ENCODE measurements at regions not wholly inside any gene's neighbourhood (a gene's known extent, or its start where the extent isn't known, plus 50 kb on each side); places are given as distances from the start of the nearest gene placed in this dataset.
"Not testable (repeated sequence)": the region's sequence is repeated elsewhere in the genome, so short reads cannot be mapped to it uniquely, and the experiment has no call there.

DNA sequence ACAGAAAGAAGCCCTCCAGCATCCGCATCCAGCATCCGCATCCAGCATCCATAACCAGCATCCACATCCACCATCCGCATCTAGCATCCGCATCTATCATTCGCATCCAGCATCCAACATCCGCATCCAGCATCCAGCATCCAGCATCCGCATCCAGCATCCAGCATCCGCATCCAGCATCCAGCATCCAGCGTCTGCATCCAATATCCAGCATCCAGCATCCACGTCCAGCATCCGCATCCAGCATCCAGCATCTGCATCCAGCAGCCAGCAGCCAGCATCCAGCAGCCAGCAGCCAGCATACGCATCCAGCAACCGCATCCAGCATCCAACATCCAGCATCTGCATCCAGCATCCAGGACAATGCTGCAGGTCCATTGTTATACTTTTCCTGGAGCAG, 671.0 kb upstream of the C16orf82 start:
- DNase-seq = no peak

DNA sequence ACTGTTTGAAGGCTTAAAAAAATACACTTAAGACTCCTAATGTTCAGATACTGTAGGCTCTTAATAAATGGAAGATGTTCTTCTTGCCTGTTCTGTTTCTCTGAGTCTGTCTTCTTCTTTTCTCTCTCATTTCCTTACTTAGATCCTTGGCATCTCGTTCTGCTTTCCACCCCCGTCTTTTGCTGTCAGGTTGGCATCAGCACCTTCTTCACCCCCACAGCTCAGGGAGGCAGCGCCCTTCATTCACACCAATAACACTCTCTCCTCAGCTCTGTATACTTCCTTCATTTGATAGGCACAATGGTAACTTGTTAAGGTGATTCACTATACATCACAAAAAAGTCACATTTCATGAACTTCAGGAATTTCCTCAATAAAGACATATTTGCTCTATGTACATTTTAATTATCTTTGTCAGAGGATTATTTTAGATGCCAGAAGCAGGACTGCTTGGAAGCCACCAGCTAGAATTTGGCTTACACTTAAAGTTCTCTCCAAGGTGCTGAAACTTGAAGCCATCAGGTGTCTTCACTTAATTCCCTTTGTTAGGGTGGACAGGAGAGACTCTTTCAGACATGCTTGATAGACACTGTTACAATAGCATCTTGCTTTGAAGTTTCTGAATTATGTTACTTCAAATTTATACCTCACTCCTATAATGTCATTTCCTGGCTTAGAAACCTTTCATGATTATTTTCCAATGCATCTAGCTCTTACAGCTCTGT, 670.1 kb upstream of the C16orf82 start:
- DNase-seq = no peak

DNA sequence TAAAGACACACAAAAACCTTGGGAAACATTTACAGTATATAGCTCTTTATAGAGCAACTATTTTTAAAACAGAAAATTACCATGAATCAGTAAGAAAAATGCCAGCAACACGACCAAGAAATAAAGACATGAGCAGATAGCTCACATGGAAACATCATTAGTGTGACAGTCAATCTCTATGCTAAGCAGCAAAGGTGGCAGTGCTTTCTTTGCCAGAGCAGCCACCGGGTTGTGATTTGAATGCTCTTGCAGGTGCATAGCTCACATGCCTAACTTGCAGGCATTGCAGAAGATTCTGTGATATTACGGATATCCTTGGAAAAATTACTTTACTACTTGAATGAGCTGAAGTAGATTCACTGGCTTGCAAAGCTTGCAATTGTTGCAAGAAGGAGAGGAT, 652.9 kb upstream of the C16orf82 start:
- DNase-seq = no peak

DNA sequence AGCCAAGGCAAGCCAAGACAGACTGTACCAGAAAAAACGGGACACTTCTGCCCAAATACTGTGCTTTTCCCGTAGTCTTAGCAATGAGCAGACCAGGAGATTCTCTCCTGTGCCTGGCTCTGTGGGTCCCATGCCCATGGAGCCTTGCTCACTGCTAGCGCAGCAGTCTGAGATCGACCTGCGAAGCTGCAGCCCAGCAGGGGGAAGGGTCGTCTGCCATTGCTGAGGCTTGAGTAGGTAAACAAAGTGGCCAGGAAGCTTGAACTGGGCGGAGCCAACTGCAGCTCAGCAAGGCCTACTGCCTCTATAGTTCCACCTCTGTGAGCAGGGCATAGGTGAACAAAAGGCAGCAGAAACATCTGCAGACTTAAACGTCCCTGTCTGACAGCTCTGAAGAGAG, 647.3 kb upstream of the C16orf82 start:
- not testable (repeated sequence) for DNase-seq

DNA sequence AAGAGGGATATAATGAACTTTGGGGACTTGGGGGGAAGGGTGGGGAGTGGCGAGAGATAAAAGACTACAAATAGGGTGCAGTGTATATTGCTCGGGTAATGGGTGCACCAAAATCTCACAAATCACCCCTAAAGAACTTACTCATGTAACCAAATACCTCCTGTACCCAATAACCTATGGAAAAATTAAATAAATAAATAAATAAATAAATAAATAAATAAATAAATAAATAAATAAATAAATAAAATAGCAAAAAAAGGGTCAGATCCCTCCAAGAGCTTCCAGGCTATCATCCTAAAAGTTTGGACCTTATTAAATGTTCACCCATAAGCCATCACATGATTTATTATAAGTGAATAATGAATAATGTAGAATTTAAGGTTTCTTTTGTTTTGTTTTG, 636.1 kb upstream of the C16orf82 start:
- DNase-seq = no peak

DNA sequence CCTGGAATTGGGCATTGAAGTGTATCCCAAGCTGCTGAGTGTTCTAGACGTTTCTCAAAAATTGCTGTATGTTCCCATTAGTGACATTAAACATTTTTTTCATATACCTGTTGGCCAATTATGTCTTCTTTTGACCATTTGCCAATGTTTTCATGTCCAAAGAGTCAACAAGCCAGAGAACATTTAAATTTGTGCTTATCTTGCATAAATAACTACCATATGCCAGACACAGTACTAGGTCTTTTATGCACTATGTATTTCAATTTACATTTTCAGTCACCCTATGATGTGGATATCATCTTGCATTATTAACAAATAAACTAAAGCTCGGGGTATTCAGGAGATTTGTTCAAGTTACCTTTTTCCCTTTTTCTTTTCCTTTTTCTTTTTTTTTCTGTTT, 632.9 kb upstream of the C16orf82 start:
- no peak for DNase-seq

DNA sequence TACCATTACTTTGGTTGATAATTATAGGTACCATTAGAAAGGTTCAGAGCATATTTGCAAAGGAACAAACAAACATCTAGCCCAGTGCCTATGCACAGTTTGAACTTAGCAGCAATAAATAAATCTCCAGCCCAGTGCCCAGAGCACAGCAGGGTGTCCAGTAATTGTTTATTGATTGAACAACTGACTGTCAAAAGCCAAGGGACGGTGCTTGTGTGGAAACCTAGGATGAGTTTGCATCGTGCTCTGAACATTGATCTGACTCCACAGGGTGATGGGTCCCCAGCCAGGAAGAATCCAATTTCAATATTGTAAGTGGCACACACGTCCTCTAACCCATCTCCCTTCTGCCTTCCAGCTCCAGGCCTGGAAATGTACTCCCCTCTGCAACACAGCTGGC, 625.5 kb upstream of the C16orf82 start:
- no peak for DNase-seq

DNA sequence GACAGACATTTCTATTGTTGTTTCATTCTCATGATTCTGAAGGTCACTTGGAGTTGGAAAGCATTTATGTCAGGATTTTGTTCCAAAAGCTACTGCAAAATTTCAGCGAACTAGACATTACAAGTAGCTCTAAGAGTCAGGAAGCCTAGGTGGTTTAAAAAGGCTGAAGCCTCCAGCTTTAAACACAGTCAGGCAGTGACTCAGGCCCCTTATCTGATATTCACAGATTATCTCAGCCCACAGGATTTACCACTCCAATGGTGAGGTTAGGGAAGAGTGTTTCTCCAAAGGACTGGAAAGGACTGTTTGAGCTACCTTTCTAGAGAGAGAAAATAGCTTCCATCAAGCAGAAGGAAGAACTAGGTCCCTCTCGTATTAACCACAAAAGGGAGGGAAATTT, 624.4 kb upstream of the C16orf82 start:
- no peak for DNase-seq

DNA sequence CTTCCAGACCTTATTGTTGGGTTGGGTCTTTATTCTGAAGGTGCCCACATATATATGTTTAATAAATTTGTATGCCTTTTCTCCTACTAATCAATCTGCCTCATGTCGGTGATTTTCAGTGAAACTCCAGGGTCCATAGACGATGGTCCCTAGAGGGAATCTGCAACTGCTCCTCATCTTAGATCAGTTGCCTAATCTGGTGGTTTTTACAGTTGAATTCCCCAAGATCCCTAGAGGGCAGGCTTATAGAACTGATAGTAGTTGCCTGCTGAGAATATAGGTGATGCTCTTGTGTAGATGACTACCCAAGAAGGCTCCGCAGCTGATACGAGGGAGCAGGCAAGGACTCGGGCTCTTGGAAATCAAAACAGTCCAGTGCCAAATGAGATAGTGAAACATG, 619.2 kb upstream of the C16orf82 start:
- no peak for DNase-seq

DNA sequence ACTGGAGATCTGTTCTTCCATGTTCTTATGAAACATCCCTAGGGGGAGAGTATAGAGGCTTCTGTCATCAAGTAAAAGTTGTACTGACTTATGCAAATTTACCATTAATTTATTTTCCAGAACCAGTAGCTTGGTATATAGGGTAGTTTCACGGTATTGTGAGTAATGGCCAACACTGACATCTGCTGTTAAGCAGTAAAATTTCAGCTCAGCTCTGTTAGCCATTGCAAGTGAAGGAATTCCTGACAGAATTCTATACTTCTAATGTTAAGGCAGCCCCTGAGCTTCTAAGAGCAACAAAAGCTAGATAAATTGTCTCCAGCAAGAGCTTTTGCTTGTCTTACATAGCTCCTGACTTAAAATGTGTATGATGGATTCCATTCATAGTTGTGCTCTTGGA, 613.5 kb upstream of the C16orf82 start:
- peak; percentile 5 for DNase-seq

DNA sequence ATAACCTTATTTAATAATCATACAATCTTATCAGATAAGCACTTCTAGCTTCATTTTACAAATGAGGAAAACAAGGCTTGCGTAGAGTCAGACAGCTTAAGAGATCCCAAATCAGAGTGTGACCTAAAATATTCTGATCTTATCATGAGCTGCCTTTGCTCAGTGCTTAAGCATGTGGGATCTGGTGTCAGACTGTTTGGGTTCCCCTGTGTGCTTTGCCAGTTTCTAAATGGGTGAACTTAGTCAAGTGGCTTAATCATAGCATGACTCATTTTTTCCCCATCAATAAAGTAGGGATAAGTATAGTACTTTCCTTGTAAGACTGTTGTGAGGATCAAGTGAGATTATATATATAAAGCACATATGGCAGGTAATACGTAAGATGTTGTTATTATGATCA, 612.6 kb upstream of the C16orf82 start:
- DNase-seq = no peak

DNA sequence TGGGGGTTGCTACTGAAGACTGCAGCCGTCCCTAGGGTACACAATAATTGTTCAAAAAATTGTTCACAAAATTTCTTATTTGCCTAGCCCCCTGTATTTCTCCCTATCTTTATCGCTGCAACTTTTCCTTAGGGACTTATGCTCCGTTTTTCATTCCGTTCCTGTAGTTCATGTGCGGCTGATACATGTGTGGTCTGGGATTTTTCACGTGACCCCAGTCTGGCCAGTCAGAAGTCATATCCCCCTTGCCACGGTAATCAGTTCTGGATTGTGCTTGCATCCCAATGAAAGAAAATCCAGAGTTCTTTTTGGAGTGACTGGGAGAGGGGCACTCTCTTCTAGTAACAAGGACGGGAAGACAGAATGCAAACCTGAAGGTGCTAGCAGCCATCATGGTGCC, 610.7 kb upstream of the C16orf82 start:
- no peak for DNase-seq

DNA sequence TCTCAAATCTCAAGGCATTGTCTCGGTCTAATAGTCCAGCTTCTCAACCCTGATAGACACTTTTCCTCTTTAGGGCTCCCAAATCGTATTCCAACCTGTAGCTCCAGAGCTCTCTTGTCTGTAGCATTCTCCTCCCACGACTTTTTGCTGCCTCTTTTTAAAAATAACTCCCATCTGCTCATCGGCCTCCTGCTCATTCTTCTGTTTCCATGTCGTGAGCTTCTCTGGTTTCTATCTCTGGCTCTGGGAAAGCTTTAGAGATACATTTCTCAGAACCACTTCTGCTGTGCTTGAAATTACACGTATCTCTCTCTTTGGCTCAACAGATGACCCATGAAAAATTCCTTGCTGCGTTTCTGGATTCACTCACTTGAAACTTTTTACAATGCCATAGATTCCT, 609.6 kb upstream of the C16orf82 start:
- no peak for DNase-seq

DNA sequence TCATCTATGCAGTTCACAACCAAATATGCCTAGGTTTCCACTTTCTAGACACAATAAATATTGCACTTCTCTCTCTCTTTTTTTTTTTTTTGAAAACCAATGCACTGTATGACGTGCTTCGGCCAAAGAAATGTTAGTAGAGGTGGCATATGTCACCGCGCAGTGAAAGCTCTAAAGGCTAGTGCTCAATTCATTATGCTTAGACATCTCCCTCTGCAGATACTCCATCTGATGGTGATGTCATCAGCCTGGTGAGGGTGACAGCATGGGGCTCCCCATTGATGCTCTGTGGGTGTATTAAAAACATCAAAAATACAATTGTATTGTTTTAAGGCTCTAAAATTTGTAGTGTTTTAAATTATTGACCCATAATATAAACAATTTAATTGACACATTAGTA, 608.8 kb upstream of the C16orf82 start:
- DNase-seq = no peak

DNA sequence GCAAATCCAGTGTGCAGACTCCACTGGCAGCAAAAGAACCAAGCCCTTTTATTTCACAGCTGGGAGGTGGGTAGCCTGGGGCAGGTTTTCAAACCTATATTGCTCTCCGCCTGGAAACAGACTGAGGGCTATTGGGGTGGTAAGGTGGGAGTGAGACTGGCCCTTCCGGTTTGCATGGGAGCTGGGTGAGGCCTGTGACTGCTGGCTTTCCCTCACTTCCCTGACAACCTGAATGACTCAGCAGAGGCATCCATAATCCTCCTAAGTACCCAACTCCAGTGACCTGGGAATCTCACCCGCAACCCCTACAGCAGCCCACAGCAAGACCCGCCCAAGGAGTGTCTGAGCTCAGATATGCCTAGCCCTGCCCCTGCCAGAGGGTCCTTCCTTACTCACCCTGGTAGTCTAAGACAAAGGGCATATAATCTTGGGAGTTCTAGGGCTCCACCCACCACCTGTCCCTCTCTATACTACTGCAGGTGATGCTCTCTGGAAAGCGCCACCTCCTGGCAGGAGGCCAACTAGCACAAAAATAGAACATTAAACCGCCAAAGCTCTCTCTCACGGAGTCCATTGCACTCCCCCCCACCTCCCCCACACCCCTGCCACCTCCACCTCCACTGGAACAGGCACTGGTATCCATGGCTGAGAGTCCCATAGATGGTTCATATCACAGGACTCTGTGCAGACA, 602.0 kb upstream of the C16orf82 start:
- no peak for DNase-seq

DNA sequence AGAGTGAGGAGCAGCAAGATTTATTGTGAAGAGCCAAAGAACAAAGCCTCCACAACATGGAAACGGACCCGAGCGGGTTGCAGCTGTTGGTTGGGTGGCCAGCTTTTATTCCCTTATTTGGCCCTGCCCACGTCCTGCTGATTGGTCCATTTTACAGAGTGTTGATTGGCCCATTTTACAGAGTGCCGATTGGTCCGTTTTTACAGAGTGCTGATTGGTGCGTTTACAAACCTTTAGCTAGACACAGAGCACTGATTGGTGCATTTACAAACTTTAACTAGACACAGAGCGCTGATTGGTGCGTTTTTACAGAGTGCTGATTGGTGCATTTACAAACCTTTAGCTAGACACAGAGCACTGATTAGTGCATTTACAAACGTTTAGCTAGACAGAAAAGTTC, 592.3 kb upstream of the C16orf82 start:
- DNase-seq = not testable (repeated sequence)

DNA sequence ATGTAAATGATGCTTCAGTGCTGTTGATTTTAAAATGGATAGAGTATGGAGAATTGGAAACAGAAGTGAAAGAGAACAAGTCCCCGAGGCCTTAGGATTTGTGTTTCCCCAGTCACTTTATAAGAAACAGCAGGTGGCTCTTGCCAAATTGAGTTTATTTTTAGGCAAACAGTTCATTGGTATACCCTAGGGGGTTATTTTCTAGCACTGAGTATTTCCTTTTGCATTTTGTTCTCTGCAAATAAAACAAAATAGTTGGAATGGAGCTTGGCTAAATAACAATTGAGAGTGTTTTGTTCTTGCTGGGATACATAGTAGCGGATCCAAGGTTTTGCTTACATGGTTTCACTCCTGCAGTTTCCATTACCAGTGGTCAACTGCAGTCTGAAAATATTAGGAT, 591.1 kb upstream of the C16orf82 start:
- DNase-seq = no peak

DNA sequence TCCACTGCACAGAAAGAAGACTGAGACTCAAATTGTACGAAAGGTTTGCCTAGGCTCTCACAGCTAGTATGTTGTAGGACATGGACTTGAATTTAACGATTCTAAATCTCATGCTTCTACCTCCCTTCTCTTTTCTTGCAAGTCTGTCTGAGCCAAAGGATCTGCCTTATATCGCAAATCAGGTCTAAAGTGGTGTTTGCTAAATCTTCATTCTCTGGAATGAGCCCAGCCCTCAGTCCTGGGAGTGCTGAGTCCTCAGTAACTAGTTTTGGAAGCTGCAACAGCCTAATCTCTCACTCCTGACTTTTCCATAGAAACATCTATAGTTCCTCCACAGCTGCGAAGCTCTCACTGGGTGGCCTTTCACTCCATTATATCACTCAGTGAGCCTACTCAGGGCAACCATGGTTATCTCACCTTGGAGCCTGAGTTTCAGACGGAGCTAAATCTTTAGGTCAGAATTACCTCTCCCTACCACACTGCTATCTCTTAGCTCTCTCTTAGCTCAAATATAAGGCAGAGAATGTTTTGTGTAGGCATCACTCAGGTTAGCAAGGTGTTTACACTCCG, 575.5 kb upstream of the C16orf82 start:
- no peak for DNase-seq

DNA sequence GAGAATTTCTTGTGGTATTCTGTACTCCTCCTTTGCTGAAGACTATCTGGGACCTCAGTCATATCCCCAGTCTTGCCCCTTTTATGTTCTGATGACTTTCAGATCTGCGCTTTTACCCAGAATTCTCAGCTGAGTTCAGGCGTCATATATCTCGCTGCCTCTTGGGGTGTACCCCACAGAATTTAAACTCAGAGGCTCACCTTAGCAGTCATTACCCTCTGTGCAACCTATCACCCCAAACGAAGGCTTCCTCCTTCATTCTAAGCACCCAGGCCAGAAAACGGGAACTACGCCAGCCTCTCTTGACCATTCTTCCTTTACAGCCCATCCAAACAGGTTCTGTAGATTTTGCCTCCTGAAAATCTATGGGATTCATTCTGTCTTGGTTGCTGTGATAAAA, 574.8 kb upstream of the C16orf82 start:
- no peak for DNase-seq

DNA sequence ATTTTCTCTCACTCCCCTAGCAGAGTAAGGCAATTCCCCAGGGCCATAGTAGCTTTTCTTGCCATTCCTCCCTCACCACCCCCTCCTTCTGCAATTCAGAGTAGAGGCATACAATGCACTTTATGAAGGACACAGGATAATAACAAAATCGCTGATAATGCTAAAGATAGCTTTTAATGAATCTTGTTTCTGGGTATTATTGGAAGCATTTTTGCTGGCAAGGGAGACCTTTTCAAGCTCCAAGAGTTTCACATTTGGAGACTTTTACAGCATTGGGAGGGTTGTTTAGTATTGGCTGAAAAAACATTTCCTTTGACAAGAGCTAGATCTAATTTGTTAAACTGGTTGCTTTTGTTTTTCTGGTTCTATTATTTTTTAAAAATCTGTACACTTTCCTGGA, 573.0 kb upstream of the C16orf82 start:
- no peak for DNase-seq

DNA sequence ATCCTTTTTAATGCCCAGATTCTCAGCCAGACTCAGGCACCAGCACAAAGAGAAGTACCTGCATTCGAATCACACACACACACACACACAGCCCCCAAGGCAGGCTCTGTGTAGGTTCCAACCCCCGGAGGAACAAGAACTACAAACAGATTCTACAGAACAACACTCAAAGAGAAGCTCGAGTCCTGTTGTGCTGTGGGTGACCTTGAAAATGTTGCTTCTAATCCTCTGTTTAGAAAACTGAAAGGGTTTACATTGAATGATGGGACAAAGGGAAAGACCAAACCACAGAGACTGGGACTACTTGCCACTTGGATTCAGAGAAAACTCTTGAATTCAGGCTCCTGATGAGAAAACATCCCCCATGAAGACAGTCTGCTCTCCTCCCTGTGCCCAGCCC, 568.8 kb upstream of the C16orf82 start:
- no peak for DNase-seq

DNA sequence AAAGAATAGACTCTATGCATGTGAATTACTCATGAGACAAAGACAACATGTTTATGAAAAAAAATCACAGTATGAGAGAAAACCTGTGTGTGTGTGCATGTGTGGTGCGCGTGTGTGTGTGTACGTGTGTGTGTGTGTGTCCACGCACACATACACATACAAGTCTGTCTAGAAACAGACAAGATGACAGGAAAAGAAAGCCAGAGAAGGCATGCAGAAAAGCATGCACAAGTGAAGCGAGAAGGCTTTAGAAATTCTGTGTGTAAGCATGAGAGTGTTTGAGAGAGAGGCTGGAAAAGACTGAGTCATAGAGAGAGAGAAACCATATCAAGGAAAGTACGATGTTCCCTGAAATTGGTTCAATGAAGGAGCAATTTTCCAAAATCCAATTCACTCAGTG, 566.4 kb upstream of the C16orf82 start:
- no peak for DNase-seq

DNA sequence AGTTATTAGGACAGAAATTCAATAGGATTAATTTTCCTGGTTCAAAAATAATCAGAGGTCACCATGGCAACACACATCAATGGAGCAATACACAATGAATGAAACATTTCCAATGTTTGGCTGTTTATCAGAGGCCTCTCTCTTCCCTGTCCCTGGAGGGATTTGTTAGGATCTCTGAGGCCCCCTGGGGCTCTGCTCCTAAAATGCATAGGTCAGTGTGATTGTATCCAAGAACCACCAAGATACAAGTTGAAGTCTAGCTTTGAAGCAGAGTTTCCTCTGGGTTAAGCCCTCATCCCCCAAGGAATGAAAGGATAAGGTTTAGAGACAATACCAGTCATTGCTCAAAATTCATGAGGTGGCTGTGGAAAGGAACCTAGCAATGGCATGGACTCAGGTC, 561.2 kb upstream of the C16orf82 start:
- DNase-seq = no peak

DNA sequence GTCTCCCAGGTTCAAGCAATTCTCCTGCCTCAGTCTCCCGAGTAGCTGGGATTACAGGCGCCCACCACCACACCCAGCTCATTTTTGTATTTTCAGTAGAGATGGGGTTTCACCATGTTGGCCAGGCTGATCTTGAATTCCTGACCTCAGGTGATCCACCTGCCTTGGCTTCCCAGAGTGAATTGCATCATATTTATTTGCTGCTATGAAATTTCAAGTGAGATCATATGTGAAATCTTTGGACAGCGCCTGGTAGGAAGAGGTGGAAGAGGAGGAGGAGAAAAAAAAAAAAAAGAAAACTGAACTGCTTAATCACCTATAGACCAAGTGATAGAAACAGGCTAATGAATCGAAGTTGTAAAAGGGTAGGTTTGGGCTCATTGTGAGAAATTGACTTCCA, 557.8 kb upstream of the C16orf82 start:
- not testable (repeated sequence) for DNase-seq

DNA sequence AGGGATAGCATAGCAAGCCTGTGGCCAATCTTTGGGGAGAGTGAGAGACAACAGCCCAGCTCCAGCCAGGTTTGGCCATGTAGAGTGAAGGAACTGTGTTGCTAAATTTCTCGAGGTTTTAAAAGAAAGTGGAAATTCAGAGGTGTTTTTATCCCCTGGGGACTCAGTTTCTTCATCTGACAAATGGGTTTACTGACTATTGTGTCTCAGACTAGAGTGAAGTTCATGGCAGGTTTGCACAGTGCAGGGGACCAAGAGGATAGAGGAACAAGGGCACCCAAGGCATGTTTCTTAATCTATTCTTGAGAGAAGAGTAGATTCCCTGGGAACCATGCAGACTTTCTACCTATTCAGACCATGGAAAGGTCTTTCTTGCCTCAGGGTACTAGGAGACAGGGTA, 555.8 kb upstream of the C16orf82 start:
- no peak for DNase-seq
